ENCODE measurements at regions not wholly inside any gene's neighbourhood (a gene's known extent, or its start where the extent isn't known, plus 50 kb on each side); places are given as distances from the start of the nearest gene placed in this dataset.

GRCh38 chr3:153099131-153099530 lies 62.9 kb upstream of the RAP2B start:
- TF ChIP-seq CTCF (IDR thresholded peaks at IDR 0.05) (no peak), POLR2A (IDR thresholded peaks at IDR 0.05) (no peak), EP300 (IDR thresholded peaks at IDR 0.05; ENCODE audit: low read depth) (no peak)

Data from transverse colon (tissue), 3 donors.